ENCODE measurements at regions not wholly inside any gene's neighbourhood (a gene's known extent, or its start where the extent isn't known, plus 50 kb on each side); places are given as distances from the start of the nearest gene placed in this dataset.

DNA sequence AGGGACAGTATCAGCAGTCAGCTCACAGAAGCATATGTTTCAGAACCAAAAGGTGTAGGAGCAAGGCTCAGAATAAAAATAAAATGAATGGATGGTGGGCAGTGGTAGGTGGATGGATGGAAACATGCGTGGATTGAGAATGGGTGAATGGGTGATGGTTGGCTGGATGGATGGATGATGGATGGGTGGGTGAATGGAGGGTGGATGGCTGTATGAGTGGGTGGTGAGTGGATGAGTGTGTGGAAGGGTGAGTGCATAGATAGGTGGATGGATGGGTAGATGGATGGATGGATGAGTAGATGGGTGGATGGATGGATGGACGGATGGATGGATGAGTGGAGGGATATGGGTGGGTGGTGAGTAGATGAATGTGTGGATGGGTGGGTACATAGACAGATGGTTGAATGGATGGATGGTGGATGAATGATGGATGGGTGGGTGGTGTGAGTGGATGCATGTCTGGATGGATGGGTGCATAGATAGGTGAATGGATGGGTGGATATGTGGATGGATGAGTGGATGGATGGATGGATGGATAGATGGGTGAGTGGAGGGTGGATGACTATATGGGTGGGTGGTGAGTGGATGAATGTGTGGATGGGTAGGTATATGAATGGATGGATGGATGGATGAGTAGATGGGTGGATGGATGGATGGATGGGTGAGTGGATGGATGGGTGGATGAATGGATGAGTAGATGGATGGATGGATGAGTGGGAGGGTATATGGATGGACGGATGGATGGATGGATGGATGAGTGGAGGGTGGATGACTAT is 164.2 kb downstream of the C9orf50 start:
- H3K79me1 ChIP-seq (ENCODE audit: low read depth, low read length) = no peaks in the 10 kb centered on the region
- WGBS, 2 experiments (ENCODE audit: extremely low coverage in 1 of 2, insufficient coverage in 1 of 2, insufficient read length in 1 of 2, insufficient replicate concordance in 2 of 2, low coverage in 1 of 2, low lambda C conversion rate in 2 of 2, missing lambda C conversion rate in 1 of 2) = 79 to 92% methylated on average over 2 to 3 of the region's 3 CpGs
- peaks cover 26% of the 10 kb centered on the region; the same call in 1 of the 2 replicates for H3K23me2 ChIP-seq (ENCODE audit: low read depth, low read length)
- H3K9ac ChIP-seq (replicated peaks in 1 of 4; ENCODE audit: extremely low read depth in 1 of 4, low read depth in 3 of 4, low read length in 3 of 4) = no peak overlapping the region
- no peak overlapping the region for H4K5ac ChIP-seq (ENCODE audit: insufficient read length, low read depth, low read length)
- H3K27ac ChIP-seq (ENCODE audit: low read depth, low read length) = no peak overlapping the region
- H3K14ac ChIP-seq (ENCODE audit: insufficient read length) = no peak overlapping the region
- H3K4me2 ChIP-seq (ENCODE audit: insufficient read depth in 1 of 2, low read depth in 2 of 2, low read length in 2 of 2) = no peak overlapping the region
- H3K79me2 ChIP-seq (ENCODE audit: control insufficient read depth in 1 of 2, insufficient read depth in 2 of 2, low read length in 2 of 2) = no peaks in the 10 kb centered on the region
- H2BK20ac ChIP-seq (ENCODE audit: low read length) = peak overlapping the region; percentile 86; the same call in 1 of the 2 replicates
- H2BK15ac ChIP-seq (ENCODE audit: low read length) = no peak overlapping the region
- no peak for DNase-seq (ENCODE audit: low read depth in 1 of 2, low spot score in 2 of 2)
- H4K8ac ChIP-seq (ENCODE audit: extremely low read depth, insufficient read depth, low read length) = no peak overlapping the region
- peaks cover 0 to 4% of the 10 kb centered on the region in 2 experiments for H4K20me1 ChIP-seq (replicated peaks in 1 of 2; ENCODE audit: control insufficient read depth in 1 of 2, insufficient read depth in 2 of 2, low read length in 2 of 2)
- TF ChIP-seq, protein P1, sequence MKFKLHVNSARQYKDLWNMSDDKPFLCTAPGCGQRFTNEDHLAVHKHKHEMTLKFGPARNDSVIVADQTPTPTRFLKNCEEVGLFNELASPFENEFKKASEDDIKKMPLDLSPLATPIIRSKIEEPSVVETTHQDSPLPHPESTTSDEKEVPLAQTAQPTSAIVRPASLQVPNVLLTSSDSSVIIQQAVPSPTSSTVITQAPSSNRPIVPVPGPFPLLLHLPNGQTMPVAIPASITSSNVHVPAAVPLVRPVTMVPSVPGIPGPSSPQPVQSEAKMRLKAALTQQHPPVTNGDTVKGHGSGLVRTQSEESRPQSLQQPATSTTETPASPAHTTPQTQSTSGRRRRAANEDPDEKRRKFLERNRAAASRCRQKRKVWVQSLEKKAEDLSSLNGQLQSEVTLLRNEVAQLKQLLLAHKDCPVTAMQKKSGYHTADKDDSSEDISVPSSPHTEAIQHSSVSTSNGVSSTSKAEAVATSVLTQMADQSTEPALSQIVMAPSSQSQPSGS (IDR thresholded peaks at IDR 0.05; ENCODE audit: low read length) = no peak
- no peak for TF ChIP-seq TCF12 (IDR thresholded peaks at IDR 0.05; ENCODE audit: low read depth, low read length)
- TF ChIP-seq RBBP5 (IDR thresholded peaks at IDR 0.05; ENCODE audit: borderline replicate concordance, low read depth, low read length) = no peak
- TF ChIP-seq ATF3 (IDR thresholded peaks at IDR 0.05; ENCODE audit: insufficient read depth, low read depth, low read length) = no peak
- no peak for TF ChIP-seq RXRA (IDR thresholded peaks at IDR 0.05; ENCODE audit: insufficient read depth, low read depth, low read length)
- no peak for TF ChIP-seq TEAD4 (IDR thresholded peaks at IDR 0.05; ENCODE audit: low read depth, low read length)
- TF ChIP-seq, protein P2, sequence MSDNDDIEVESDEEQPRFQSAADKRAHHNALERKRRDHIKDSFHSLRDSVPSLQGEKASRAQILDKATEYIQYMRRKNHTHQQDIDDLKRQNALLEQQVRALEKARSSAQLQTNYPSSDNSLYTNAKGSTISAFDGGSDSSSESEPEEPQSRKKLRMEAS (IDR thresholded peaks at IDR 0.05) = no peak
- no peak for TF ChIP-seq KDM1A (IDR thresholded peaks at IDR 0.05; ENCODE audit: borderline replicate concordance, low read length)
- no peak for TF ChIP-seq BACH1 (IDR thresholded peaks at IDR 0.05; ENCODE audit: low read length)
- H2BK120ac ChIP-seq (replicated peaks; ENCODE audit: low read depth, low read length) = no peak overlapping the region
- H3K9me3 ChIP-seq (ENCODE audit: insufficient read depth in 2 of 2, low read depth in 1 of 2, low read length in 1 of 2) = no peaks in the 10 kb centered on the region
- CTCF ChIA-PET (ENCODE audit: partially characterized antibody) = interaction anchor here (1.1 kb wide), 1 partner anchor 10 kb away, joined by 3 read pairs; no protein-coding TSS in a partner anchor
- no peak overlapping the region for H3K23ac ChIP-seq (ENCODE audit: insufficient read length)
- H4K91ac ChIP-seq (replicated peaks; ENCODE audit: insufficient read length, low read length) = no peak overlapping the region
- H3K4ac ChIP-seq (replicated peaks; ENCODE audit: insufficient read length, low read depth, low read length) = no peak overlapping the region
- H3K36me3 ChIP-seq (ENCODE audit: control insufficient read depth in 2 of 4, insufficient read depth in 4 of 4, low read length in 3 of 4) = no peaks in the 10 kb centered on the region
- 0 out of 2 replicates have a peak overlapping the region, but pooled peaks have one; percentile 86 for H2AK5ac ChIP-seq (ENCODE audit: low read depth, low read length)
- no peak for FAIRE-seq
- H3K4me1 ChIP-seq (replicated peaks in 1 of 4; ENCODE audit: control insufficient read depth in 3 of 4, insufficient read depth in 4 of 4, low read length in 3 of 4) = peaks cover 3 to 22% (median 19%) of the 10 kb centered on the region in 4 experiments
- POLR2A ChIA-PET (ENCODE audit: partially characterized antibody) = no interaction called here
- H2AFZ ChIP-seq (ENCODE audit: low read length) = no peak overlapping the region
- no peak overlapping the region for H2BK5ac ChIP-seq (ENCODE audit: low read depth, low read length)
- peak overlapping the region; percentile 86 for H3K56ac ChIP-seq (replicated peaks; ENCODE audit: insufficient read length, low read depth, low read length)
- H3K18ac ChIP-seq (ENCODE audit: extremely low read depth, low read length) = no peak overlapping the region
- H2BK12ac ChIP-seq (ENCODE audit: low read depth, low read length) = peak overlapping the region; percentile 27; the same call in 1 of the 2 replicates
- H3K4me3 ChIP-seq (ENCODE audit: extremely low read depth in 1 of 4, insufficient read depth in 2 of 4, low read depth in 3 of 4, low read length in 4 of 4) = no peak overlapping the region
- H3K27me3 ChIP-seq (replicated peaks in 1 of 4; ENCODE audit: control insufficient read depth in 3 of 4, extremely low read depth in 1 of 4, insufficient read depth in 3 of 4, low read length in 3 of 4) = peaks cover 0 to 14% (median 9%) of the 10 kb centered on the region in 4 experiments; a peak in 6 of 7 replicates
